CD4-positive, alpha-beta T cell treated with Interleukin-1 beta for 1 hour (primary cell): ENCODE measurements at regions not wholly inside any gene's neighbourhood (a gene's known extent, or its start where the extent isn't known, plus 50 kb on each side); places are given as distances from the start of the nearest gene placed in this dataset.

Experiments used
- DNase-seq, 2 donors: peaks; one replicate each; pipeline ENCODE4 v3.0.0-alpha.2; 2020 to 2022

- no peak for DNase-seq
These were observed 186.3 kb upstream of the TMEFF2 start for GRCh38 chr2:192381082-192381481.

GRCh38 chr2:192379736-192380135 is 185.0 kb upstream of the TMEFF2 start:
- no peak for DNase-seq

GRCh38 chr2:192377173-192377572 is 182.4 kb upstream of the TMEFF2 start:
- DNase-seq, result no peak

- DNase-seq, result no peak
These were observed 179.0 kb upstream of the TMEFF2 start for GRCh38 chr2:192373754-192374153.

- DNase-seq, result no peak
These were observed 178.5 kb upstream of the TMEFF2 start for GRCh38 chr2:192373221-192373620.

GRCh38 chr2:192369969-192370368 is 175.2 kb upstream of the TMEFF2 start:
- DNase-seq, result no peak

- DNase-seq, result no peak
These were observed 162.5 kb upstream of the TMEFF2 start for GRCh38 chr2:192357217-192357616.

GRCh38 chr2:192354512-192355244 is 159.9 kb upstream of the TMEFF2 start:
- no peak for DNase-seq

- no peak for DNase-seq
These were observed 152.8 kb upstream of the TMEFF2 start for GRCh38 chr2:192347542-192347941.

- no peak for DNase-seq
These were observed 150.6 kb upstream of the TMEFF2 start for GRCh38 chr2:192345287-192345686.

GRCh38 chr2:192333642-192334041 is 138.9 kb upstream of the TMEFF2 start:
- no peak for DNase-seq

GRCh38 chr2:192328297-192328696 is 133.6 kb upstream of the TMEFF2 start:
- no peak for DNase-seq

GRCh38 chr2:192327576-192327975 is 132.8 kb upstream of the TMEFF2 start:
- DNase-seq, result no peak

GRCh38 chr2:192315543-192315942 is 120.8 kb upstream of the TMEFF2 start:
- DNase-seq, result no peak

- DNase-seq, result no peak
These were observed 120.2 kb upstream of the TMEFF2 start for GRCh38 chr2:192314800-192315481.

GRCh38 chr2:192313773-192314172 is 119.0 kb upstream of the TMEFF2 start:
- no peak for DNase-seq

GRCh38 chr2:192311701-192312460 is 117.1 kb upstream of the TMEFF2 start:
- no peak for DNase-seq

- no peak for DNase-seq
These were observed 112.8 kb upstream of the TMEFF2 start for GRCh38 chr2:192307530-192307929.

- no peak for DNase-seq
These were observed 103.9 kb upstream of the TMEFF2 start for GRCh38 chr2:192298664-192299063.

- DNase-seq, result no peak
These were observed 97.7 kb upstream of the TMEFF2 start for GRCh38 chr2:192292478-192292877.

GRCh38 chr2:192288295-192288694 is 93.6 kb upstream of the TMEFF2 start:
- no peak for DNase-seq

- no peak for DNase-seq
These were observed 91.5 kb upstream of the TMEFF2 start for GRCh38 chr2:192286093-192286701.

- DNase-seq, result no peak
These were observed 88.7 kb upstream of the TMEFF2 start for GRCh38 chr2:192283450-192283849.
